ENCODE measurements at regions not wholly inside any gene's neighbourhood (a gene's known extent, or its start where the extent isn't known, plus 50 kb on each side); places are given as distances from the start of the nearest gene placed in this dataset.
"Not testable (repeated sequence)": the region's sequence is repeated elsewhere in the genome, so short reads cannot be mapped to it uniquely, and the experiment has no call there.

- no peak for DNase-seq
Observed at GRCh38 chr2:15751477-15751876, 159.8 kb downstream of the DDX1 start.

GRCh38 chr2:15752552-15753232 is 161.0 kb downstream of the DDX1 start:
- DNase-seq: no peak

DNA sequence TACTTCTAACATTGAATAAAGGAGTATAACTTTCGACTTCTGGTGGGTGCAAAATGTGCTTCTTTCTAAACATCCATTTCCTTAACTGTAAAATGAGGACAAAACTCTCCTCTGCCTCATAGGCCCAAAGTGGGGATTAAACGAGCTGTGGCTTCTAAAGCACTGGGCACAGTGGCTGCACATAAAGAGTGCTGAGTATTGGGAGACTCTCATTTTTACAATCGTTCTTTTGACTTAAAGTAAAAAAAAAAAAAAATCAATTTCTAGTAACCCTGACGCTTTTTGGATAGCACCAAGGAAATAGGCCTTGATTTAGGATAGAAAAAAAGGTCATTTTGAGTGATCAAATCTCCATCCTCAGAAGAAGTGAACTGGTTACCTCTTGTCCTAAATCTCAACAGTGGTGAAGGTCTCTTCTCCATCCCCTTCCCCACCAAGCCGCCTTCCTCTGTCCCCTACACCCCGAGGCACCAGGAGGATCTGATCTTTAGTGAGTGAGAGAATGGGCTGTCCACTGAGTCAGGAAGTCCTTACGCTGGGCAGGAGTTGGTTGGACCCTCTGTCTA is 161.6 kb downstream of the DDX1 start:
- no peak for DNase-seq

- DNase-seq: no peak
Observed at GRCh38 chr2:15753811-15754702, 162.4 kb downstream of the DDX1 start.

DNA sequence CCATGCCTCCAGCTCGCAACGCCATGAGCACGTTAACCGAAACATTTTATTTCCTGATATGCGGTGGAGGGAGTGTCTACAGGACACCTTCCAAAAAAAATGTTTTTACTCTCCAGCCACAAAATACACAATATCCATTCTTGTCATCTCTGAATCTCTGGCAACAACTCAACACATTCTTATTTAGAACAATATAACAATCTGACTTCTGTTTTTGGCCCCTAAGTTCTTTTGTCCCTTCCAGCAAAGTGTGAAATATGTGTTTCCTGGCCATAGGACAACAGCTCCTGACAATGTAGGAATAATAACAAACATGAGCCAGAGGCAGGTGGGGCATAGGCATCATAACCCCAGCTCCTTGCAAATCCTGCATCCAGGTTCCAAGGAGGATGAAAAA is 163.0 kb downstream of the DDX1 start:
- no peak for DNase-seq

- DNase-seq: no peak
Observed at GRCh38 chr2:15755528-15755927, 163.9 kb downstream of the DDX1 start.

DNA sequence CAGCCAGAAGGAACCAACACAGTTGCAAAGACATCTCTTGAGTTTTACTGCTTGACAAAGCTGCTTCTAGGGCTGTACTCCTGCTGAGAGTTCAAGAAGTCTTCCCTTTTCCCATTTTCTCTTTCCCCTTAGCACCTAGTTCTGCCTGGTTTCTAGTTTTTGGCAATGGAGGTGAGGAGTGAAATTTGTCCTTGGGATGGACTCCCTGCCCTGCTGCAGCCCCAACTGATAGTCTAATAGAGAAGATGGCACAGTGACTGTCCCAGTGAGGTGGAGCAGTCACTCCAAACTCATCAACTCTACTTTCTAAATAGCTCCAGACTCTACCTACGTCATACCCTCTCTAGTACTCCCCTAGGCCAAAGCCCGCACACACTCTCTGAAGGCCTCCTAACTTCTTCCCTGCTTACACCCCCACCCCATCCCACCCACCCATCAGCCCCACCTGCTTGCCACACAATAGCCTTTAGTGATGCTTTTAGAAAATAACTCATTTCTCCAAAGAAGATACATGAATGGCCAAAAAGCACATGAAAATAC is 164.4 kb downstream of the DDX1 start:
- DNase-seq: no peak

DNA sequence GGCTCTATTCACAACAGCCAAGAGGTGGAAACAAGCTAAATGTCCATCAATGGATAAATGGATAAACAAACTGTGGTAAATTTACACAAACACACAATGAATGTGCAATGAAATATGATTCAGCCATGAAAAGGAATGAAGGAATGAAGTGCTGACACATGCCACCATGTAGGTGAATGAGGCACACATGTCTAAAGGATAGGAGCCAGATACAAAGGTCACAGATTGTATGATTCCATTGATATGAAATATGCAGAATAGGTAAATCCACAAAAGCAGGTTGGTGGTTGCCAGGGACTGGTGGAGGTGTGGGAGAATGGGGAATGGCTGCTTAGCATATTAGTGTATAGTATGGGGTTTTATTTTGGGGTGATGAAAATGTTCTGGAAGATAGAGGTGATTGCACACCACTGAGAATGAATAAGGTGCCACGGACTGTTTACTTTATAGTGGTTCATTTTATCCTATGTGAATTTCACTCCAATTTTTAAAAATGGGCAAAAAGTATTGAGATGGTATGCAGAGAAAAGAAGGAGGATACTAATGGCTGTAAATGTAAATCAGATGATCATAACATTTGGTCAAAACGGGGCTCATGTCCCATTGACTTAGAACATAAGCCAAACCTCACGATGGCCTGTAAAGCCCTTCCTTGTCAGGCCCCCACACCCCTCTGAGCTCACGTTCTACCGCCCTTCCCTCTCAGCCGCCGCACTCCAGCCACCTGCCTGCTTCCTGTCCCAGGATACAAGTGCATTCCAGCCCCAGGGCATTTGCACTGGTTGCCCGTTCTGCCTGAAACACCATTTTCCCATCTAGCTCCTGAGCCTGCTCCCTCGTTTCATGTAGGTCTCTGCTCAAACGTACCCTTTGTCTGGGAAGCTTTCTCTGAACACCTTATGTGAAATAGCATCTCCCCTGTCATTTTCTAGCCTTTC is 165.5 kb downstream of the DDX1 start:
- DNase-seq: no peak

- DNase-seq: no peak
Observed at GRCh38 chr2:15757820-15758586, 166.3 kb downstream of the DDX1 start.

- DNase-seq: no peak
Observed at GRCh38 chr2:15758848-15759247, 167.2 kb downstream of the DDX1 start.

DNA sequence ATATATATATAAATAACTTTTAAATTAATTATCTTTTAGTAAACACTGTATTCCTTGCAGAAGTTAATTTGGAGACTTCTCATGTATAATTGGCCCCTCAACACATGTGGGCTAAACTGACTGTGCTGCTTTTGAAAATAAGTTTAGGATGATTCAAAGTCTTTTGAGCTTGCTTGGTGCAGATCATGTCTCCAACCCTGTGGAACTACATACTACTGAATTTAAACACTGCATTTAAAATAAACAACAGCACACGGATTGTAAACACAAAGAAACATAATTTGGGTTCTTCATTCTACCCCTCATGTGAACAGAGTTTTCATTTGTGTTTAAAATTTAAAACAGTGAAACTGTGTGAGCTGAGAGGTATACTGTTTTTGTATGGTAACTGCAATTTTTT is 167.7 kb downstream of the DDX1 start:
- no peak for DNase-seq

GRCh38 chr2:15759791-15760190 is 168.1 kb downstream of the DDX1 start:
- not testable (repeated sequence) for DNase-seq

GRCh38 chr2:15760232-15760910 is 168.7 kb downstream of the DDX1 start:
- no peak for DNase-seq

DNA sequence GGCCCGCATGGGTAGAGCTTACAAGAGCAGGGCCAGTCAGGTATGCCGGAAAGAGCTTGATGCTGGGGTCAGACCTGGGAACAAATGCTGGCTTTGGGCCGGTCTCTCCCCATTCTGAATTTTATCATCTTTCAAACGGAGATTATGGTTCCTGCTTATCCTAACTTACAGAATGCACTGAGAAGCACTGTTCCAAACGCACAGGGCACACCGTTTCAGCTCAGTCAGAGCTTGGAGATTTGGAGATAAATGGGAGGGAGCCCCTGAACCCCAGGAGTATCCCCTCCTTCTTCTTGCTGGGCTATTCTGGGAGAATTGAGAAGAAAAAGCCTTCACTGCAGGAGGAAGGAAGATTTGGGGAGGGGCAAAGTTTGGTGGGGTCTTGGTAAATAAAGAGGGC is 169.4 kb downstream of the DDX1 start:
- DNase-seq: no peak

DNA sequence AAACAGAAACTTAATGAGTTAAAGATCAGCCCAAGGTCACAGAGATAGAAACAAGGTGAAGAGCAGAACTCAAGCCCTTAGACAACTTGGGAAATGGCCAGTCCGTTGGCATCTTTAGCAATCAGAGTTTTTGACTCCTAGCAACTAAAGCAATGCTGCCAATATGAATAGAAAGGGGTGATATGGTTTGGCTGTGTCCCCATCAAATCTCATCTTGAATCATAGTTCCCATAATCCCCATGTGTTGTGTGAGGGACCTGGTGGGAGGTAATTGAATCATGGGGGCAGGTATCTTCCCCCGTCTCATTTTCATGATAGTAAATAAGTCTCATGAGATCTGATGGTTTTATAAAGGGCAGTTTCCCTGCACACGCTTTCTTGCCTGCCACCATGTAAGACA is 170.2 kb downstream of the DDX1 start:
- DNase-seq: no peak

- DNase-seq: no peak
Observed at GRCh38 chr2:15762449-15762848, 170.8 kb downstream of the DDX1 start.

- no peak for DNase-seq
Observed at GRCh38 chr2:15763106-15763821, 171.6 kb downstream of the DDX1 start.

DNA sequence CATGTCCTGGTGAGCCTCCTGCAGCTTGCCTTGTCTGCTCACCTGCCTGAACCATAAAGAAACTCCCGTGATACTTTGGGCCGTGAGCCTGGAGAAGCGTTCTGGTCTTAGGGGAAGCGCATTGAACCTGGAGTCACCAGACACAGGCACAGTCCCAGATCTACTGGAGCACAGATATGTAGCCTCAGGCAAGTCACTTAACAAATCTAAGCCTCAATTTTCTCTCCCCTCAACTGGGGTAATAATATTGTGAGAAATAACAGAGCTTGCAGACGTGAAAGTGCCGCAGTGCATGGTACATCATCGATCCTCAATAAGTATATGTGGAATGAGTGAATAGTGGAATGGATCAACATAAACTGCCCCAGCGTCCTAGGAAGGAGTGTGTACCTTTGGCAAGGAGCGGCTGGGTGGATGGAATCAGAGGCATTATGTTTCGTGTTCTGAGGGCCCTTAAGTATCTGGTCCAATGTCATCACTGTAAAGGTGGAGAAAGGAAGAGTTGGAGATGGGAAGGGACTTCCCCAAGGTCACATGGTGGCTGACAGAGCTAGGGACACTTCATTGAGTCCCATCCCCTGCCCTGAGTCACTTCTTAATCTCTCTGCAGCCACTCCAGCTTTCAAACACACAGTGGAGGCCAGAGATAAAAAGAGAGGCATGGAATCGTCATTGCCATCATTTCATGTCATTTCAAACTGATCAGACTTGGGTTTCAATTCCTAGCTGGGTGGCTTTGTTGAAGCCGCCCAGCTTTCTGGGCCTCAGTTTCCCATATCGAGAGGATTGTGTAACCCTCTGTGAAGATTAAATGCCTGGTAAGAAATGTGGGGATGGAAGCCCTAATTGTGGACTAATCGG is 172.4 kb downstream of the DDX1 start:
- DNase-seq: no peak

GRCh38 chr2:15764683-15765011 is 173.0 kb downstream of the DDX1 start:
- DNase-seq: no peak

Measured in muscle of back (tissue), 3 donors.